Vagina (tissue), 2 donors: ENCODE measurements at regions not wholly inside any gene's neighbourhood (a gene's known extent, or its start where the extent isn't known, plus 50 kb on each side); places are given as distances from the start of the nearest gene placed in this dataset.
"Not testable (repeated sequence)": the region's sequence is repeated elsewhere in the genome, so short reads cannot be mapped to it uniquely, and the experiment has no call there.

Source experiments
- POLR2A ChIP-seq, 2 donors: fragments of 450-650 bp; IDR thresholded peaks; one replicate each; pipeline ENCODE4 v1.6.1; 2017; ENCODE audit warnings: antibody characterized with exemption in 2 of 2, mild to moderate bottlenecking in 2 of 2, moderate library complexity in 2 of 2
- TF ChIP-seq, protein P1 (sequence below), 3 experiments: fragments of 450-650 bp in 2 of 3; fragments of 200-600 bp in 1 of 3; sonication (generic) in 1 of 3; IDR thresholded peaks; one replicate each; pipeline ENCODE4 v1.5.1; 2017 to 2019; ENCODE audit warnings: antibody characterized with exemption in 3 of 3, mild to moderate bottlenecking in 2 of 3, moderate library complexity in 2 of 3

DNA sequence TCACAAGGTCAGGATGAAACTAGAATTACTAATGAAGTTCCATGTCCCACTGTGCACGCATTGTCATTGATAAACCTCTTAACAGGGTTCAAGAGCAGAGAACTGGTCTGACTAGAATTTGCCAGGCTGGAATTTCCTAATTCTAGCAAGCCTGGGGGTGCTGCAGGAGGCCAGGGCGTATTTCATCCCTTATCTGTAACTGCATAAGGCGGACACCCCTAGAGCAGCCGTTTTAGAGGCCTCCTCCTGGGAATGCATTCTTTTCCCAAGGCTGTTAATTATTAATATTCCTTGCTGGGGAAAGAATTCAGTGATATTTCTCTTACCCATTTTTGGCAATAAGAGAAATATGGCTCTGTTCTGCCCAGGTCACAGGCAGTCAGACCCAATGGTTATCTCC is 124.5 kb upstream of the PRDX6 start:
- TF ChIP-seq, protein P1, sequence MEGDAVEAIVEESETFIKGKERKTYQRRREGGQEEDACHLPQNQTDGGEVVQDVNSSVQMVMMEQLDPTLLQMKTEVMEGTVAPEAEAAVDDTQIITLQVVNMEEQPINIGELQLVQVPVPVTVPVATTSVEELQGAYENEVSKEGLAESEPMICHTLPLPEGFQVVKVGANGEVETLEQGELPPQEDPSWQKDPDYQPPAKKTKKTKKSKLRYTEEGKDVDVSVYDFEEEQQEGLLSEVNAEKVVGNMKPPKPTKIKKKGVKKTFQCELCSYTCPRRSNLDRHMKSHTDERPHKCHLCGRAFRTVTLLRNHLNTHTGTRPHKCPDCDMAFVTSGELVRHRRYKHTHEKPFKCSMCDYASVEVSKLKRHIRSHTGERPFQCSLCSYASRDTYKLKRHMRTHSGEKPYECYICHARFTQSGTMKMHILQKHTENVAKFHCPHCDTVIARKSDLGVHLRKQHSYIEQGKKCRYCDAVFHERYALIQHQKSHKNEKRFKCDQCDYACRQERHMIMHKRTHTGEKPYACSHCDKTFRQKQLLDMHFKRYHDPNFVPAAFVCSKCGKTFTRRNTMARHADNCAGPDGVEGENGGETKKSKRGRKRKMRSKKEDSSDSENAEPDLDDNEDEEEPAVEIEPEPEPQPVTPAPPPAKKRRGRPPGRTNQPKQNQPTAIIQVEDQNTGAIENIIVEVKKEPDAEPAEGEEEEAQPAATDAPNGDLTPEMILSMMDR (IDR thresholded peaks at IDR 0.05) = not testable (repeated sequence)
- TF ChIP-seq POLR2A (IDR thresholded peaks at IDR 0.05) = not testable (repeated sequence)
